ENCODE measurements at regions not wholly inside any gene's neighbourhood (a gene's known extent, or its start where the extent isn't known, plus 50 kb on each side); places are given as distances from the start of the nearest gene placed in this dataset.

GRCh38 chr11:26102325-26102724 is 229.6 kb upstream of the ANO3 start:
- Histone ChIP-seq H3K27ac (ENCODE audit: low read depth, low read length) (no peak overlapping the region), H2AFZ (ENCODE audit: low read length, unreplicated experiment) (no peak overlapping the region), H3K27me3 (ENCODE audit: insufficient read depth, low read length) (no peaks in the 10 kb centered on the region), H3K36me3 (ENCODE audit: insufficient read depth, low read length) (no peaks in the 10 kb centered on the region), H3K79me2 (ENCODE audit: control insufficient read depth, insufficient read depth, low read length, unreplicated experiment) (no peaks in the 10 kb centered on the region), H3K4me3 (ENCODE audit: low read depth, low read length) (no peak overlapping the region), H3K4me1 (ENCODE audit: control insufficient read depth, insufficient read depth, low read length, unreplicated experiment) (no peaks in the 10 kb centered on the region)

GRCh38 chr11:26105762-26106423 is 226.0 kb upstream of the ANO3 start:
- H3K4me1 ChIP-seq (ENCODE audit: control insufficient read depth, insufficient read depth, low read length, unreplicated experiment): peaks cover 4% of the 10 kb centered on the region
- H3K36me3 ChIP-seq (ENCODE audit: insufficient read depth, low read length): no peaks in the 10 kb centered on the region
- H3K27ac ChIP-seq (ENCODE audit: low read depth, low read length): no peak overlapping the region
- H3K4me3 ChIP-seq (ENCODE audit: low read depth, low read length): no peak overlapping the region
- no peak overlapping the region for H2AFZ ChIP-seq (ENCODE audit: low read length, unreplicated experiment)
- H3K79me2 ChIP-seq (ENCODE audit: control insufficient read depth, insufficient read depth, low read length, unreplicated experiment): no peaks in the 10 kb centered on the region
- no peaks in the 10 kb centered on the region for H3K27me3 ChIP-seq (ENCODE audit: insufficient read depth, low read length)

- H3K79me2 ChIP-seq (ENCODE audit: control insufficient read depth, insufficient read depth, low read length, unreplicated experiment): no peaks in the 10 kb centered on the region
- peaks cover 4% of the 10 kb centered on the region for H3K4me1 ChIP-seq (ENCODE audit: control insufficient read depth, insufficient read depth, low read length, unreplicated experiment)
- H3K36me3 ChIP-seq (ENCODE audit: insufficient read depth, low read length): no peaks in the 10 kb centered on the region
- no peaks in the 10 kb centered on the region for H3K27me3 ChIP-seq (ENCODE audit: insufficient read depth, low read length)
- no peak overlapping the region for H2AFZ ChIP-seq (ENCODE audit: low read length, unreplicated experiment)
- H3K4me3 ChIP-seq (ENCODE audit: low read depth, low read length): no peak overlapping the region
- H3K27ac ChIP-seq (ENCODE audit: low read depth, low read length): no peak overlapping the region
Observed at GRCh38 chr11:26106726-26107125, 225.2 kb upstream of the ANO3 start.

GRCh38 chr11:26109658-26110368 is 222.1 kb upstream of the ANO3 start:
- Histone ChIP-seq H2AFZ (ENCODE audit: low read length, unreplicated experiment) (no peak overlapping the region), H3K27ac (ENCODE audit: low read depth, low read length) (no peak overlapping the region)

GRCh38 chr11:26112264-26112663 is 219.7 kb upstream of the ANO3 start:
- H2AFZ ChIP-seq (ENCODE audit: low read length, unreplicated experiment): no peak overlapping the region
- H3K27me3 ChIP-seq (ENCODE audit: insufficient read depth, low read length): no peaks in the 10 kb centered on the region
- H3K27ac ChIP-seq (ENCODE audit: low read depth, low read length): no peak overlapping the region
- H3K36me3 ChIP-seq (ENCODE audit: insufficient read depth, low read length): 0 out of 2 replicates have a peak, but pooled peaks cover 4% of the 10 kb centered on the region
- H3K4me3 ChIP-seq (ENCODE audit: low read depth, low read length): no peak overlapping the region
- no peaks in the 10 kb centered on the region for H3K79me2 ChIP-seq (ENCODE audit: control insufficient read depth, insufficient read depth, low read length, unreplicated experiment)
- peaks cover 4% of the 10 kb centered on the region for H3K4me1 ChIP-seq (ENCODE audit: control insufficient read depth, insufficient read depth, low read length, unreplicated experiment)

More at GRCh38 chr11:26109658-26110368, 222.1 kb upstream of the ANO3 start:
- H3K4me3 ChIP-seq (ENCODE audit: low read depth, low read length): no peak overlapping the region
- H3K4me1 ChIP-seq (ENCODE audit: control insufficient read depth, insufficient read depth, low read length, unreplicated experiment): peaks cover 4% of the 10 kb centered on the region
- H3K27me3 ChIP-seq (ENCODE audit: insufficient read depth, low read length): no peaks in the 10 kb centered on the region
- H3K79me2 ChIP-seq (ENCODE audit: control insufficient read depth, insufficient read depth, low read length, unreplicated experiment): no peaks in the 10 kb centered on the region
- H3K36me3 ChIP-seq (ENCODE audit: insufficient read depth, low read length): 0 out of 2 replicates have a peak, but pooled peaks cover 4% of the 10 kb centered on the region

GRCh38 chr11:26121466-26121865 is 210.5 kb upstream of the ANO3 start:
- H3K4me3 ChIP-seq (ENCODE audit: low read depth, low read length): no peak overlapping the region
- no peak overlapping the region for H3K27ac ChIP-seq (ENCODE audit: low read depth, low read length)
- H3K4me1 ChIP-seq (ENCODE audit: control insufficient read depth, insufficient read depth, low read length, unreplicated experiment): no peaks in the 10 kb centered on the region
- H3K27me3 ChIP-seq (ENCODE audit: insufficient read depth, low read length): no peaks in the 10 kb centered on the region
- H3K36me3 ChIP-seq (ENCODE audit: insufficient read depth, low read length): no peaks in the 10 kb centered on the region
- no peak overlapping the region for H2AFZ ChIP-seq (ENCODE audit: low read length, unreplicated experiment)
- no peaks in the 10 kb centered on the region for H3K79me2 ChIP-seq (ENCODE audit: control insufficient read depth, insufficient read depth, low read length, unreplicated experiment)

- H3K4me1 ChIP-seq (ENCODE audit: control insufficient read depth, insufficient read depth, low read length, unreplicated experiment): no peaks in the 10 kb centered on the region
- H3K79me2 ChIP-seq (ENCODE audit: control insufficient read depth, insufficient read depth, low read length, unreplicated experiment): no peaks in the 10 kb centered on the region
- no peaks in the 10 kb centered on the region for H3K27me3 ChIP-seq (ENCODE audit: insufficient read depth, low read length)
- H3K27ac ChIP-seq (ENCODE audit: low read depth, low read length): no peak overlapping the region
- H3K4me3 ChIP-seq (ENCODE audit: low read depth, low read length): no peak overlapping the region
- no peak overlapping the region for H2AFZ ChIP-seq (ENCODE audit: low read length, unreplicated experiment)
- H3K36me3 ChIP-seq (ENCODE audit: insufficient read depth, low read length): no peaks in the 10 kb centered on the region
Observed at GRCh38 chr11:26126741-26127140, 205.2 kb upstream of the ANO3 start.

GRCh38 chr11:26127336-26127735 is 204.6 kb upstream of the ANO3 start:
- H3K4me1 ChIP-seq (ENCODE audit: control insufficient read depth, insufficient read depth, low read length, unreplicated experiment): no peaks in the 10 kb centered on the region
- H3K36me3 ChIP-seq (ENCODE audit: insufficient read depth, low read length): no peaks in the 10 kb centered on the region
- H3K79me2 ChIP-seq (ENCODE audit: control insufficient read depth, insufficient read depth, low read length, unreplicated experiment): no peaks in the 10 kb centered on the region
- no peak overlapping the region for H3K27ac ChIP-seq (ENCODE audit: low read depth, low read length)
- no peak overlapping the region for H2AFZ ChIP-seq (ENCODE audit: low read length, unreplicated experiment)
- H3K4me3 ChIP-seq (ENCODE audit: low read depth, low read length): no peak overlapping the region
- H3K27me3 ChIP-seq (ENCODE audit: insufficient read depth, low read length): no peaks in the 10 kb centered on the region

GRCh38 chr11:26131406-26131805 is 200.5 kb upstream of the ANO3 start:
- no peak overlapping the region for H2AFZ ChIP-seq (ENCODE audit: low read length, unreplicated experiment)
- H3K79me2 ChIP-seq (ENCODE audit: control insufficient read depth, insufficient read depth, low read length, unreplicated experiment): no peaks in the 10 kb centered on the region
- H3K27ac ChIP-seq (ENCODE audit: low read depth, low read length): no peak overlapping the region
- no peak overlapping the region for H3K4me3 ChIP-seq (ENCODE audit: low read depth, low read length)
- H3K36me3 ChIP-seq (ENCODE audit: insufficient read depth, low read length): no peaks in the 10 kb centered on the region
- H3K4me1 ChIP-seq (ENCODE audit: control insufficient read depth, insufficient read depth, low read length, unreplicated experiment): no peaks in the 10 kb centered on the region
- H3K27me3 ChIP-seq (ENCODE audit: insufficient read depth, low read length): no peaks in the 10 kb centered on the region

- H3K27ac ChIP-seq (ENCODE audit: low read depth, low read length): no peak overlapping the region
- H2AFZ ChIP-seq (ENCODE audit: low read length, unreplicated experiment): no peak overlapping the region
- no peaks in the 10 kb centered on the region for H3K79me2 ChIP-seq (ENCODE audit: control insufficient read depth, insufficient read depth, low read length, unreplicated experiment)
- H3K27me3 ChIP-seq (ENCODE audit: insufficient read depth, low read length): no peaks in the 10 kb centered on the region
- no peaks in the 10 kb centered on the region for H3K4me1 ChIP-seq (ENCODE audit: control insufficient read depth, insufficient read depth, low read length, unreplicated experiment)
- no peaks in the 10 kb centered on the region for H3K36me3 ChIP-seq (ENCODE audit: insufficient read depth, low read length)
- H3K4me3 ChIP-seq (ENCODE audit: low read depth, low read length): no peak overlapping the region
Observed at GRCh38 chr11:26134053-26134452, 197.9 kb upstream of the ANO3 start.
